ENCODE measurements at regions not wholly inside any gene's neighbourhood (a gene's known extent, or its start where the extent isn't known, plus 50 kb on each side); places are given as distances from the start of the nearest gene placed in this dataset.

DNA sequence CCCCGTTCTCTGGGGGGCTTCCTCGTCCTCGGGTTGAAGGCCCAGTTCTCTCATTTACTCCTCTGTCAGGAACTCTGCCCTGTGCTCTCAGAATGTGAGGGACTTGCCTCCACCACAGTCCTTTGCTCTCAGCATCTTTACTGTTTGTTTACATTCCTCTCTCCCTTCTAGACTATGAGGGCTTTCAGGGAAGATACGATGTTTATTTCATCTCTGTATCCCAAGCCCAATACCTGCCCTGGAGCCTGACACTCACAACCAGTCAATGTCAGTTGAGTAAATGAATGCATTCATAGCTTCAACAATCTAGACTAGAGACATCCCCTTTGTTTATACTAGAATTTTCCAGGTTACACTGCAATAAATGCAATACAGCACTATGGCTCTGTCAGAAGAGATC is 409.6 kb upstream of the CDH11 start (continued):
- TF ChIP-seq SAP30 (IDR thresholded peaks at IDR 0.05; ENCODE audit: insufficient read depth, insufficient replicate concordance, low read length) (no peak), JUND (IDR thresholded peaks at IDR 0.05; ENCODE audit: low read length) (no peak), CHD1 (IDR thresholded peaks at IDR 0.05; ENCODE audit: low read depth, low read length) (no peak), YY1 (IDR thresholded peaks at IDR 0.05; ENCODE audit: low read depth, low read length) (no peak), GABPA (IDR thresholded peaks at IDR 0.05; ENCODE audit: borderline replicate concordance, insufficient read depth, low read length) (no peak), SP1 (IDR thresholded peaks at IDR 0.05; ENCODE audit: low read depth, low read length) (no peak), EP300 (IDR thresholded peaks at IDR 0.05; ENCODE audit: borderline replicate concordance in 1 of 2, low read depth in 2 of 2, low read length in 2 of 2) (no peak)

All from H1 (cell line).